ENCODE measurements at regions not wholly inside any gene's neighbourhood (a gene's known extent, or its start where the extent isn't known, plus 50 kb on each side); places are given as distances from the start of the nearest gene placed in this dataset.
"Not testable (repeated sequence)": the region's sequence is repeated elsewhere in the genome, so short reads cannot be mapped to it uniquely, and the experiment has no call there.

DNA sequence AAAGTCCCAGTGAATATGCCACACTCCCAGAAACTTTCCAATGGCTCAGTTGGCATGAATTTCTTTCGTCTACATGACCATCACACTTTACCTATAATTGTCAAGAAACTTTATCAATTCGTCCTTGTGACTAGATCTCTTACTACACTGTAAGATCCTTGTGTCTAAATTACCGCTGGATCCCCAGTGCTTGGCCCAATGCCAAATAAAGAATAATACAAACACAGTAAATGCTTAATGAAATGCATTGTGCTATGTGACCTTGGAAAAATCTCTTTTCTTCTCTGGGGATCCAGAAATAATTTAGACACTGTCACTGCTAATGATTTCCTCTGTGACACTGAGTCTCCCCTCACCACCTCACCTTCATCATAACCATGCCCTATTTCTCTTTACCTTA is 137.9 kb downstream of the VSIG4 start:
- no peak overlapping the region for H3K4me2 ChIP-seq (ENCODE audit: low read length)
- no peaks in the 10 kb centered on the region for H3K4me1 ChIP-seq (ENCODE audit: insufficient read depth, low read length, poor library complexity, severe bottlenecking)
- H3K9me2 ChIP-seq (ENCODE audit: insufficient read depth, low read length) = no peaks in the 10 kb centered on the region
- H4K20me1 ChIP-seq (ENCODE audit: insufficient read depth, low read length) = no peaks in the 10 kb centered on the region
- no TSS peak for BruUV-seq (replicated peaks)
- TF ChIP-seq EZH2phosphoT487 (IDR thresholded peaks at IDR 0.05; ENCODE audit: borderline replicate concordance, low read depth, low read length) = no peak
- no peak for TF ChIP-seq CTCF (conservative IDR thresholded peaks at IDR 0.05; ENCODE audit: low read length)
- H2AFZ ChIP-seq (ENCODE audit: low read length) = no peak overlapping the region
- H3K4me3 ChIP-seq (ENCODE audit: low read depth, low read length, poor library complexity, severe bottlenecking) = no peak overlapping the region
- ChIA-PET CTCF (ENCODE audit: unreplicated experiment) (no interaction called here), POLR2A (no interaction called here)
- no peaks in the 10 kb centered on the region for H3K79me2 ChIP-seq (ENCODE audit: insufficient read depth, low read depth, low read length)
- no peaks in the 10 kb centered on the region for H3K9me3 ChIP-seq (ENCODE audit: low read length)
- no peak for DNase-seq (ENCODE audit: low spot score)
- intact Hi-C loops (cut with micrococcal nuclease; ENCODE audit: unreplicated experiment) = no loop called here
- H3K27ac ChIP-seq (ENCODE audit: low read depth, low read length, poor library complexity, severe bottlenecking) = no peak overlapping the region
- H3K36me3 ChIP-seq (ENCODE audit: insufficient read depth, low read length) = no peaks in the 10 kb centered on the region

- no peak for DNase-seq (ENCODE audit: low spot score)
- no peaks in the 10 kb centered on the region for H3K9me2 ChIP-seq (ENCODE audit: insufficient read depth, low read length)
- H3K36me3 ChIP-seq (ENCODE audit: insufficient read depth, low read length) = no peaks in the 10 kb centered on the region
- H3K9me3 ChIP-seq (ENCODE audit: low read length) = no peaks in the 10 kb centered on the region
- H3K4me3 ChIP-seq (ENCODE audit: low read depth, low read length, poor library complexity, severe bottlenecking) = no peak overlapping the region
- BruUV-seq (replicated peaks) = no TSS peak
- H3K79me2 ChIP-seq (ENCODE audit: insufficient read depth, low read depth, low read length) = no peaks in the 10 kb centered on the region
- TF ChIP-seq CTCF (conservative IDR thresholded peaks at IDR 0.05; ENCODE audit: low read length) (no peak), EZH2phosphoT487 (IDR thresholded peaks at IDR 0.05; ENCODE audit: borderline replicate concordance, low read depth, low read length) (no peak)
- intact Hi-C loops (cut with micrococcal nuclease; ENCODE audit: unreplicated experiment) = no loop called here
- H3K4me1 ChIP-seq (ENCODE audit: insufficient read depth, low read length, poor library complexity, severe bottlenecking) = no peaks in the 10 kb centered on the region
- no peak overlapping the region for H3K4me2 ChIP-seq (ENCODE audit: low read length)
- H2AFZ ChIP-seq (ENCODE audit: low read length) = no peak overlapping the region
- no peaks in the 10 kb centered on the region for H4K20me1 ChIP-seq (ENCODE audit: insufficient read depth, low read length)
- CTCF ChIA-PET (ENCODE audit: unreplicated experiment) = no interaction called here
- H3K27ac ChIP-seq (ENCODE audit: low read depth, low read length, poor library complexity, severe bottlenecking) = no peak overlapping the region
- POLR2A ChIA-PET = no interaction called here
Observed at GRCh38 chrX:65900850-65901844, 138.7 kb downstream of the VSIG4 start.

GRCh38 chrX:65894133-65894532 is 145.7 kb downstream of the VSIG4 start:
- no peaks in the 10 kb centered on the region for H3K4me1 ChIP-seq (ENCODE audit: insufficient read depth, low read length, poor library complexity, severe bottlenecking)
- no peaks in the 10 kb centered on the region for H3K36me3 ChIP-seq (ENCODE audit: insufficient read depth, low read length)
- H3K79me2 ChIP-seq (ENCODE audit: insufficient read depth, low read depth, low read length) = no peaks in the 10 kb centered on the region
- H3K9me2 ChIP-seq (ENCODE audit: insufficient read depth, low read length) = no peaks in the 10 kb centered on the region
- CTCF ChIA-PET (ENCODE audit: unreplicated experiment) = no interaction called here
- H3K27ac ChIP-seq (ENCODE audit: low read depth, low read length, poor library complexity, severe bottlenecking) = no peak overlapping the region
- H3K4me3 ChIP-seq (ENCODE audit: low read depth, low read length, poor library complexity, severe bottlenecking) = no peak overlapping the region
- DNase-seq (ENCODE audit: low spot score) = no peak
- no TSS peak for BruUV-seq (replicated peaks)
- H2AFZ ChIP-seq (ENCODE audit: low read length) = no peak overlapping the region
- TF ChIP-seq CTCF (conservative IDR thresholded peaks at IDR 0.05; ENCODE audit: low read length) (no peak), EZH2phosphoT487 (IDR thresholded peaks at IDR 0.05; ENCODE audit: borderline replicate concordance, low read depth, low read length) (no peak)
- POLR2A ChIA-PET = no interaction called here
- no peak overlapping the region for H3K4me2 ChIP-seq (ENCODE audit: low read length)
- intact Hi-C loops (cut with micrococcal nuclease; ENCODE audit: unreplicated experiment) = no loop called here
- H4K20me1 ChIP-seq (ENCODE audit: insufficient read depth, low read length) = no peaks in the 10 kb centered on the region
- no peaks in the 10 kb centered on the region for H3K9me3 ChIP-seq (ENCODE audit: low read length)

DNA sequence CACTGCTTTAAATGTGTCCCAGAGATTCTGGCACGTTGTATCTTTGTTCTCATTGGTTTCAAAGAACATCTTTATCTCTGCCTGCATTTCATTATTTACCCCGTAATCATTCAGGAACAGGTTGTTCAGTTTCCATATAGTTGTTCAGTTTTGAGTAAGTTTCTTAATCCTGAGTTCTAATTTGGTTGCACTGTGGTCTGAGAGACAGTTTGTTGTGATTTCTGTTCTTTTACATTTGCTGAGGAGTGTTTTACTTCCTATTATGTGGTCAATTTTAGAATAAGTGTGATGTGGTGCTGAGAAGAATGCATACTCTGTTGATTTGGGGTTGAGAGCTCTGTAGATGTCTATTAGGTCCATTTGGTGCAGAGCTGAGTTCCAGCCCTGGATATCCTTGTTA is 148.1 kb downstream of the VSIG4 start:
- H2AFZ ChIP-seq (ENCODE audit: low read length); H3K4me2 ChIP-seq (ENCODE audit: low read length); H3K79me2 ChIP-seq (ENCODE audit: insufficient read depth, low read depth, low read length); H3K27ac ChIP-seq (ENCODE audit: low read depth, low read length, poor library complexity, severe bottlenecking); BruUV-seq (replicated peaks); H4K20me1 ChIP-seq (ENCODE audit: insufficient read depth, low read length); CTCF ChIA-PET (ENCODE audit: unreplicated experiment); H3K9me2 ChIP-seq (ENCODE audit: insufficient read depth, low read length); intact Hi-C loops (cut with micrococcal nuclease; ENCODE audit: unreplicated experiment); H3K36me3 ChIP-seq (ENCODE audit: insufficient read depth, low read length); H3K9me3 ChIP-seq (ENCODE audit: low read length); POLR2A ChIA-PET; H3K4me1 ChIP-seq (ENCODE audit: insufficient read depth, low read length, poor library complexity, severe bottlenecking); H3K4me3 ChIP-seq (ENCODE audit: low read depth, low read length, poor library complexity, severe bottlenecking); DNase-seq (ENCODE audit: low spot score): not testable (repeated sequence)

Data from OCI-LY7 (cell line).